ENCODE measurements at regions not wholly inside any gene's neighbourhood (a gene's known extent, or its start where the extent isn't known, plus 50 kb on each side); places are given as distances from the start of the nearest gene placed in this dataset.
A peak's percentile ranks its signal among the peaks of the same experiment; 100 is the strongest.

DNA sequence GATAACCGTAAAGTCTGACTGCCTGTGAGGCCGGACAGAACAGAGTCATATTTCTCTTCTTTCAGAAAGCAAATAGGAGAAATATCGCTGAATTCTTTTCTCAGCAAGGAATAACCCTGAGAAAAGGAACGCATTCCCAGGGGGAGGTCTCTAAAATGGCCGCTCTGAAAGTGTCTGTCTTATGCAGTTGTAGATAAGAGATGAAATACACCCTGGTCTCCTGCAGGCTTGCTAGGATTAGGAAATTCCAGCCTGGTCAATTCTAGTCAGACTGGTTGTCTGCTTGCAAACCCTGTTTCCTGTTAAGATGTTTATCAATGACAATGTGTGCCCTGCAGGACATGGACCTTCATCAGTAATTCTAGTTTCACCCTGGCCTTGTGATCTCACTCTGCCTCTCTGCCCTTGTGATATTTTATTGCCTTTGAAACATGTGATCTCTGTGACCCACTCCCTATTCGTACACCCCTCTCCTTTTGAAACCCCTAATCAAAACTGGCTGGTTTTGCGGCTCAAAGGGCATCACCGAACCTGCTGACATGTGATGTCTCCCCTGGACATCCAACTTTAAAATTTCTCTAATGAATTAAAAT is 934.8 kb upstream of the SPRY2 start:
- Histone ChIP-seq H3K36me3 (ENCODE audit: control insufficient read depth in 2 of 2, insufficient read depth in 1 of 2, low read length in 2 of 2) (no peaks in the 10 kb centered on the region), H3K27ac (ENCODE audit: extremely low read depth, low read depth, low read length) (no peak overlapping the region), H3K4me3 (ENCODE audit: low read depth, low read length) (no peak overlapping the region), H3K9me3 (ENCODE audit: control insufficient read depth, insufficient read depth, low read depth, low read length) (no peaks in the 10 kb centered on the region), H3K4me1 (ENCODE audit: control insufficient read depth, insufficient read depth, low read length) (no peaks in the 10 kb centered on the region)
- ChIA-PET CTCF (no interaction called here), POLR2A (no interaction called here)
- TF ChIP-seq ZNF214 (tag by site-specific recombination; IDR thresholded peaks at IDR 0.05; ENCODE audit: borderline replicate concordance) (no peak), TRIM28 (IDR thresholded peaks at IDR 0.05; ENCODE audit: borderline replicate concordance, low read length) (peak; percentile 100), ZNF366 (tag by site-specific recombination; conservative IDR thresholded peaks at IDR 0.05) (no peak), IKZF3 (tag by site-specific recombination; IDR thresholded peaks at IDR 0.05) (no peak), ZFP69B (tag by site-specific recombination; IDR thresholded peaks at IDR 0.05) (no peak), ZNF600 (tag by site-specific recombination; IDR thresholded peaks at IDR 0.05) (no peak), ZNF544 (tag by site-specific recombination; IDR thresholded peaks at IDR 0.05) (no peak), SETDB1 (IDR thresholded peaks at IDR 0.05; ENCODE audit: insufficient read length, low read length) (peak; percentile 97), ZNF404 (tag by site-specific recombination; IDR thresholded peaks at IDR 0.05) (no peak)
- TF ChIP-seq, protein P1, sequence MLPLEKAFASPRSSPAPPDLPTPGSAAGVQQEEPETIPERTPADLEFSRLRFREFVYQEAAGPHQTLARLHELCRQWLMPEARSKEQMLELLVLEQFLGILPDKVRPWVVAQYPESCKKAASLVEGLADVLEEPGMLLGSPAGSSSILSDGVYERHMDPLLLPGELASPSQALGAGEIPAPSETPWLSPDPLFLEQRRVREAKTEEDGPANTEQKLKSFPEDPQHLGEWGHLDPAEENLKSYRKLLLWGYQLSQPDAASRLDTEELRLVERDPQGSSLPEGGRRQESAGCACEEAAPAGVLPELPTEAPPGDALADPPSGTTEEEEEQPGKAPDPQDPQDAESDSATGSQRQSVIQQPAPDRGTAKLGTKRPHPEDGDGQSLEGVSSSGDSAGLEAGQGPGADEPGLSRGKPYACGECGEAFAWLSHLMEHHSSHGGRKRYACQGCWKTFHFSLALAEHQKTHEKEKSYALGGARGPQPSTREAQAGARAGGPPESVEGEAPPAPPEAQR (tag by site-specific recombination; IDR thresholded peaks at IDR 0.05) = no peak
- TF ChIP-seq, protein P2, sequence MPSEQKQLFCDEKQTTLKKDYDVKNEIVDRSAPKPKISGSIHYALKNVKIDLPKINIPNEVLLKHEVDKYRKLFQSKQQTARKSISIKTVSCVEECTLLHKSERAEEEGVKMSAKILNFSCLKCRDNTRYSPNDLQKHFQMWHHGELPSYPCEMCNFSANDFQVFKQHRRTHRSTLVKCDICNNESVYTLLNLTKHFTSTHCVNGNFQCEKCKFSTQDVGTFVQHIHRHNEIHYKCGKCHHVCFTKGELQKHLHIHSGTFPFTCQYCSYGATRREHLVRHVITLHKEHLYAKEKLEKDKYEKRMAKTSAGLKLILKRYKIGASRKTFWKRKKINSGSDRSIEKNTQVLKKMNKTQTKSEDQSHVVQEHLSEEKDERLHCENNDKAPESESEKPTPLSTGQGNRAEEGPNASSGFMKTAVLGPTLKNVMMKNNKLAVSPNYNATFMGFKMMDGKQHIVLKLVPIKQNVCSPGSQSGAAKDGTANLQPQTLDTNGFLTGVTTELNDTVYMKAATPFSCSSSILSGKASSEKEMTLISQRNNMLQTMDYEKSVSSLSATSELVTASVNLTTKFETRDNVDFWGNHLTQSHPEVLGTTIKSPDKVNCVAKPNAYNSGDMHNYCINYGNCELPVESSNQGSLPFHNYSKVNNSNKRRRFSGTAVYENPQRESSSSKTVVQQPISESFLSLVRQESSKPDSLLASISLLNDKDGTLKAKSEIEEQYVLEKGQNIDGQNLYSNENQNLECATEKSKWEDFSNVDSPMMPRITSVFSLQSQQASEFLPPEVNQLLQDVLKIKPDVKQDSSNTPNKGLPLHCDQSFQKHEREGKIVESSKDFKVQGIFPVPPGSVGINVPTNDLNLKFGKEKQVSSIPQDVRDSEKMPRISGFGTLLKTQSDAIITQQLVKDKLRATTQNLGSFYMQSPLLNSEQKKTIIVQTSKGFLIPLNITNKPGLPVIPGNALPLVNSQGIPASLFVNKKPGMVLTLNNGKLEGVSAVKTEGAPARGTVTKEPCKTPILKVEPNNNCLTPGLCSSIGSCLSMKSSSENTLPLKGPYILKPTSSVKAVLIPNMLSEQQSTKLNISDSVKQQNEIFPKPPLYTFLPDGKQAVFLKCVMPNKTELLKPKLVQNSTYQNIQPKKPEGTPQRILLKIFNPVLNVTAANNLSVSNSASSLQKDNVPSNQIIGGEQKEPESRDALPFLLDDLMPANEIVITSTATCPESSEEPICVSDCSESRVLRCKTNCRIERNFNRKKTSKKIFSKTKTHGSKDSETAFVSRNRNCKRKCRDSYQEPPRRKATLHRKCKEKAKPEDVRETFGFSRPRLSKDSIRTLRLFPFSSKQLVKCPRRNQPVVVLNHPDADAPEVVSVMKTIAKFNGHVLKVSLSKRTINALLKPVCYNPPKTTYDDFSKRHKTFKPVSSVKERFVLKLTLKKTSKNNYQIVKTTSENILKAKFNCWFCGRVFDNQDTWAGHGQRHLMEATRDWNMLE (tag by site-specific recombination; conservative IDR thresholded peaks at IDR 0.05; ENCODE audit: low read depth) = no peak
- TF ChIP-seq, protein P3, sequence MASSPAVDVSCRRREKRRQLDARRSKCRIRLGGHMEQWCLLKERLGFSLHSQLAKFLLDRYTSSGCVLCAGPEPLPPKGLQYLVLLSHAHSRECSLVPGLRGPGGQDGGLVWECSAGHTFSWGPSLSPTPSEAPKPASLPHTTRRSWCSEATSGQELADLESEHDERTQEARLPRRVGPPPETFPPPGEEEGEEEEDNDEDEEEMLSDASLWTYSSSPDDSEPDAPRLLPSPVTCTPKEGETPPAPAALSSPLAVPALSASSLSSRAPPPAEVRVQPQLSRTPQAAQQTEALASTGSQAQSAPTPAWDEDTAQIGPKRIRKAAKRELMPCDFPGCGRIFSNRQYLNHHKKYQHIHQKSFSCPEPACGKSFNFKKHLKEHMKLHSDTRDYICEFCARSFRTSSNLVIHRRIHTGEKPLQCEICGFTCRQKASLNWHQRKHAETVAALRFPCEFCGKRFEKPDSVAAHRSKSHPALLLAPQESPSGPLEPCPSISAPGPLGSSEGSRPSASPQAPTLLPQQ (tag by site-specific recombination; IDR thresholded peaks at IDR 0.05) = no peak

GRCh38 chr13:81247711-81248110 is 906.8 kb upstream of the SPRY2 start:
- Histone ChIP-seq H3K9me3 (ENCODE audit: control insufficient read depth, insufficient read depth, low read depth, low read length) (no peaks in the 10 kb centered on the region), H3K27ac (ENCODE audit: extremely low read depth, low read depth, low read length) (no peak overlapping the region), H3K4me1 (ENCODE audit: control insufficient read depth, insufficient read depth, low read length) (no peaks in the 10 kb centered on the region), H3K36me3 (ENCODE audit: control insufficient read depth in 2 of 2, insufficient read depth in 1 of 2, low read length in 2 of 2) (no peaks in the 10 kb centered on the region), H3K4me3 (ENCODE audit: low read depth, low read length) (no peak overlapping the region)
- TF ChIP-seq, protein P4, sequence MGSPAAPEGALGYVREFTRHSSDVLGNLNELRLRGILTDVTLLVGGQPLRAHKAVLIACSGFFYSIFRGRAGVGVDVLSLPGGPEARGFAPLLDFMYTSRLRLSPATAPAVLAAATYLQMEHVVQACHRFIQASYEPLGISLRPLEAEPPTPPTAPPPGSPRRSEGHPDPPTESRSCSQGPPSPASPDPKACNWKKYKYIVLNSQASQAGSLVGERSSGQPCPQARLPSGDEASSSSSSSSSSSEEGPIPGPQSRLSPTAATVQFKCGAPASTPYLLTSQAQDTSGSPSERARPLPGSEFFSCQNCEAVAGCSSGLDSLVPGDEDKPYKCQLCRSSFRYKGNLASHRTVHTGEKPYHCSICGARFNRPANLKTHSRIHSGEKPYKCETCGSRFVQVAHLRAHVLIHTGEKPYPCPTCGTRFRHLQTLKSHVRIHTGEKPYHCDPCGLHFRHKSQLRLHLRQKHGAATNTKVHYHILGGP (tag by site-specific recombination; IDR thresholded peaks at IDR 0.05) = no peak
- TF ChIP-seq RBAK (tag by site-specific recombination; IDR thresholded peaks at IDR 0.05) (no peak), ZNF155 (tag by site-specific recombination; IDR thresholded peaks at IDR 0.05) (no peak)
- POLR2A ChIA-PET = no interaction called here
- CTCF ChIA-PET = no interaction called here
